Activated T-helper 1 cell treated with Interleukin-2 at 50 U/mL for 16 hours (primary cell): ENCODE measurements at regions not wholly inside any gene's neighbourhood (a gene's known extent, or its start where the extent isn't known, plus 50 kb on each side); places are given as distances from the start of the nearest gene placed in this dataset.
"Not testable (repeated sequence)": the region's sequence is repeated elsewhere in the genome, so short reads cannot be mapped to it uniquely, and the experiment has no call there.

Source experiments
- DNase-seq: peaks from one replicate; pipeline ENCODE4 v3.0.0-alpha.2; 2020; ENCODE audit warnings: low read depth

- no peak for DNase-seq
Observed at GRCh38 chr15:70247281-70247680, 149.6 kb upstream of the TLE3 start.

- DNase-seq: no peak
Observed at GRCh38 chr15:70246623-70247220, 149.0 kb upstream of the TLE3 start.

GRCh38 chr15:70245932-70246622, 148.4 kb upstream of the TLE3 start:
- no peak for DNase-seq

GRCh38 chr15:70244978-70245542, 147.3 kb upstream of the TLE3 start:
- no peak for DNase-seq

- no peak for DNase-seq
Observed at GRCh38 chr15:70243686-70244540, 146.2 kb upstream of the TLE3 start.

GRCh38 chr15:70242951-70243685, 145.4 kb upstream of the TLE3 start:
- no peak for DNase-seq

GRCh38 chr15:70241561-70242320, 144.0 kb upstream of the TLE3 start:
- DNase-seq: no peak

GRCh38 chr15:70240820-70241430, 143.2 kb upstream of the TLE3 start:
- DNase-seq: no peak

GRCh38 chr15:70240082-70240481, 142.4 kb upstream of the TLE3 start:
- no peak for DNase-seq

GRCh38 chr15:70238917-70239316, 141.2 kb upstream of the TLE3 start:
- DNase-seq: no peak

GRCh38 chr15:70237626-70238025, 139.9 kb upstream of the TLE3 start:
- no peak for DNase-seq

- no peak for DNase-seq
Observed at GRCh38 chr15:70236341-70237086, 138.8 kb upstream of the TLE3 start.

GRCh38 chr15:70235347-70235746, 137.6 kb upstream of the TLE3 start:
- DNase-seq: no peak

GRCh38 chr15:70234256-70234905, 136.7 kb upstream of the TLE3 start:
- DNase-seq: no peak

GRCh38 chr15:70231484-70231883, 133.8 kb upstream of the TLE3 start:
- DNase-seq: no peak

GRCh38 chr15:70227918-70228317, 130.2 kb upstream of the TLE3 start:
- DNase-seq: not testable (repeated sequence)

- DNase-seq: no peak
Observed at GRCh38 chr15:70227147-70227546, 129.4 kb upstream of the TLE3 start.

GRCh38 chr15:70226337-70226980, 128.7 kb upstream of the TLE3 start:
- DNase-seq: no peak

GRCh38 chr15:70225416-70225815, 127.7 kb upstream of the TLE3 start:
- no peak for DNase-seq
